ENCODE measurements at regions not wholly inside any gene's neighbourhood (a gene's known extent, or its start where the extent isn't known, plus 50 kb on each side); places are given as distances from the start of the nearest gene placed in this dataset.
A peak's percentile ranks its signal among the peaks of the same experiment; 100 is the strongest.
"Not testable (repeated sequence)": the region's sequence is repeated elsewhere in the genome, so short reads cannot be mapped to it uniquely, and the experiment has no call there.

- no peaks in the 10 kb centered on the region for H3K27me3 ChIP-seq (ENCODE audit: insufficient read depth, low read depth)
- CTCF ChIA-PET = no interaction called here
- no peak overlapping the region for H3K4me3 ChIP-seq
- H3K36me3 ChIP-seq (ENCODE audit: low read depth) = no peaks in the 10 kb centered on the region
- no peak overlapping the region for H3K4me2 ChIP-seq
- H3F3A ChIP-seq (ENCODE audit: insufficient read depth, low read depth) = no peaks in the 10 kb centered on the region
- H2AFZ ChIP-seq = no peak overlapping the region
- POLR2A ChIA-PET (ENCODE audit: unreplicated experiment) = no interaction called here
- H3K9me3 ChIP-seq (ENCODE audit: insufficient read depth, low read depth) = no peaks in the 10 kb centered on the region
- H3K9me2 ChIP-seq (ENCODE audit: insufficient read depth) = no peaks in the 10 kb centered on the region
- intact Hi-C loops (cut with micrococcal nuclease; ENCODE audit: unreplicated experiment) = no loop called here
- no peaks in the 10 kb centered on the region for H4K20me1 ChIP-seq (ENCODE audit: insufficient read depth)
- no TSS peak for BruUV-seq (replicated peaks)
- no peaks in the 10 kb centered on the region for H3K4me1 ChIP-seq (replicated peaks; ENCODE audit: insufficient read depth)
- TF ChIP-seq CTCF (conservative IDR thresholded peaks at IDR 0.05) = no peak
- no peak for TF ChIP-seq EZH2 (IDR thresholded peaks at IDR 0.05; ENCODE audit: low read depth)
- H3K27ac ChIP-seq = no peak overlapping the region
- no peaks in the 10 kb centered on the region for H3K79me2 ChIP-seq (ENCODE audit: low read depth)
- no peak for DNase-seq
Measured at GRCh38 chr9:30058463-30058862, 2326.0 kb upstream of the ACO1 start.

GRCh38 chr9:30060976-30061375, 2323.5 kb upstream of the ACO1 start:
- Histone ChIP-seq H3K36me3 (ENCODE audit: low read depth) (no peaks in the 10 kb centered on the region), H3K4me3 (no peak overlapping the region), H3K79me2 (ENCODE audit: low read depth) (no peaks in the 10 kb centered on the region), H3F3A (ENCODE audit: insufficient read depth, low read depth) (no peaks in the 10 kb centered on the region), H2AFZ (no peak overlapping the region), H3K9me2 (ENCODE audit: insufficient read depth) (no peaks in the 10 kb centered on the region), H3K4me2 (no peak overlapping the region), H3K27ac (no peak overlapping the region), H3K4me1 (replicated peaks; ENCODE audit: insufficient read depth) (no peaks in the 10 kb centered on the region), H3K27me3 (ENCODE audit: insufficient read depth, low read depth) (no peaks in the 10 kb centered on the region), H3K9me3 (ENCODE audit: insufficient read depth, low read depth) (no peaks in the 10 kb centered on the region), H4K20me1 (ENCODE audit: insufficient read depth) (no peaks in the 10 kb centered on the region)
- POLR2A ChIA-PET (ENCODE audit: unreplicated experiment) = no interaction called here
- TF ChIP-seq EZH2 (IDR thresholded peaks at IDR 0.05; ENCODE audit: low read depth) (no peak), CTCF (conservative IDR thresholded peaks at IDR 0.05) (no peak)
- no TSS peak for BruUV-seq (replicated peaks)
- no peak for DNase-seq
- intact Hi-C loops (cut with micrococcal nuclease; ENCODE audit: unreplicated experiment) = no loop called here
- CTCF ChIA-PET = no interaction called here

GRCh38 chr9:30065888-30066287, 2318.6 kb upstream of the ACO1 start:
- H3K9me3 ChIP-seq (ENCODE audit: insufficient read depth, low read depth) = no peaks in the 10 kb centered on the region
- no peak overlapping the region for H2AFZ ChIP-seq
- no peaks in the 10 kb centered on the region for H4K20me1 ChIP-seq (ENCODE audit: insufficient read depth)
- no peak overlapping the region for H3K4me2 ChIP-seq
- POLR2A ChIA-PET (ENCODE audit: unreplicated experiment) = no interaction called here
- CTCF ChIA-PET = no interaction called here
- no peak overlapping the region for H3K27ac ChIP-seq
- no peaks in the 10 kb centered on the region for H3K27me3 ChIP-seq (ENCODE audit: insufficient read depth, low read depth)
- no TSS peak for BruUV-seq (replicated peaks)
- H3K36me3 ChIP-seq (ENCODE audit: low read depth) = no peaks in the 10 kb centered on the region
- H3K4me3 ChIP-seq = no peak overlapping the region
- H3F3A ChIP-seq (ENCODE audit: insufficient read depth, low read depth) = no peaks in the 10 kb centered on the region
- DNase-seq = no peak
- intact Hi-C loops (cut with micrococcal nuclease; ENCODE audit: unreplicated experiment) = no loop called here
- no peaks in the 10 kb centered on the region for H3K9me2 ChIP-seq (ENCODE audit: insufficient read depth)
- no peaks in the 10 kb centered on the region for H3K79me2 ChIP-seq (ENCODE audit: low read depth)
- no peaks in the 10 kb centered on the region for H3K4me1 ChIP-seq (replicated peaks; ENCODE audit: insufficient read depth)
- TF ChIP-seq EZH2 (IDR thresholded peaks at IDR 0.05; ENCODE audit: low read depth) (no peak), CTCF (conservative IDR thresholded peaks at IDR 0.05) (peak; percentile 52; the same call in 1 of the 2 replicates)

GRCh38 chr9:30069236-30069635, 2315.2 kb upstream of the ACO1 start:
- H3K4me2 ChIP-seq; H3K4me3 ChIP-seq; H3K36me3 ChIP-seq (ENCODE audit: low read depth); DNase-seq; H3F3A ChIP-seq (ENCODE audit: insufficient read depth, low read depth); H3K27ac ChIP-seq; POLR2A ChIA-PET (ENCODE audit: unreplicated experiment); intact Hi-C loops (cut with micrococcal nuclease; ENCODE audit: unreplicated experiment); H3K79me2 ChIP-seq (ENCODE audit: low read depth); H4K20me1 ChIP-seq (ENCODE audit: insufficient read depth); H3K27me3 ChIP-seq (ENCODE audit: insufficient read depth, low read depth); BruUV-seq (replicated peaks); H3K9me3 ChIP-seq (ENCODE audit: insufficient read depth, low read depth); CTCF ChIA-PET; H3K9me2 ChIP-seq (ENCODE audit: insufficient read depth); H3K4me1 ChIP-seq (replicated peaks; ENCODE audit: insufficient read depth); H2AFZ ChIP-seq: not testable (repeated sequence)

Measured in PC-9 (cell line).